Thyroid gland (tissue), 4 donors: ENCODE measurements at regions not wholly inside any gene's neighbourhood (a gene's known extent, or its start where the extent isn't known, plus 50 kb on each side); places are given as distances from the start of the nearest gene placed in this dataset.

Experiments
- POLR2A ChIP-seq, 2 donors: fragments of 450-650 bp; IDR thresholded peaks; one replicate each; pipeline ENCODE4 v1.6.1; 2017; ENCODE audit warnings: antibody characterized with exemption in 2 of 2, mild to moderate bottlenecking in 2 of 2, moderate library complexity in 1 of 2
- TF ChIP-seq, protein P1 (sequence below), 6 experiments: fragments of 200-600 bp in 3 of 6; fragments of 450-650 bp in 3 of 6; sonication (generic) in 3 of 6; IDR thresholded peaks; one replicate each; pipeline ENCODE4 v1.5.1; 2016 to 2019; ENCODE audit warnings: antibody characterized with exemption in 6 of 6, mild to moderate bottlenecking in 2 of 6, inconsistent platforms in 1 of 6, moderate library complexity in 1 of 6

DNA sequence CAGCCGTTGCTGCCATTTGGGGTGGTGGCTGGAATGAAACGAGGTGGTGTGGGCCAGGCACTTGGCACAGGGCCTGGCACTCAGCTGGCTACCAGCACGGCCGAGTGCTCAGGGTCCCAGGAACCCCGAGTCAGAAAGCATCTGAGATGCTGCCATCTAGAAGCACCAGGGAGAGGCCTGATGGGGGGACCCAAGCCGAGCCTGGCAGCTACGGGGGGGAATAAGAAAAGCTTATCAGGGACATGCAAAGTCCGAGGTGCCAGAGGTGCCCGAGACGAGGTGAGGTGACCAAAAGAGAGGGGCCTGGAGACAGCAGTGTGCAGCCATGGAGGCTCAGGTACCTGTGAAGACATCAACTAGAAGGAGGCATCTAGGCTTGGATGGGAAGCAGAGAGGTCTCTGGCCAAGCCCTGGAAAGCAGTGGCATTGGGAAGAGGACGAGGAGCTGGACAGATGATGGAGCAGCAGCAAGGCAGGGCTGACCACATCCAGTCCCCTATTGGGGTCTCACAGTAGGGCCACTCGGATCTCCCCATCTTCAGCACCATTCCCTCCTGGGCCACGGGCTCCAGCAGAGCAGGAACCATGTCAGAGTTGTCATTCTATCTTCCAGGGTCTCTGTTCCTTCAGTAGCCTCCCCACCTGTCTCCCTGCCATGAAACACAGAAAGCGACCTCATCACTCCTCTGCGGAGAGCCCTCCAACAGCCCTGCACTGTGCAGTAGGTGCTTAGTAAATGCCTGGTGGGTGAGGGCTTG lies 59.3 kb upstream of the DIO3 start:
- TF ChIP-seq, protein P1, sequence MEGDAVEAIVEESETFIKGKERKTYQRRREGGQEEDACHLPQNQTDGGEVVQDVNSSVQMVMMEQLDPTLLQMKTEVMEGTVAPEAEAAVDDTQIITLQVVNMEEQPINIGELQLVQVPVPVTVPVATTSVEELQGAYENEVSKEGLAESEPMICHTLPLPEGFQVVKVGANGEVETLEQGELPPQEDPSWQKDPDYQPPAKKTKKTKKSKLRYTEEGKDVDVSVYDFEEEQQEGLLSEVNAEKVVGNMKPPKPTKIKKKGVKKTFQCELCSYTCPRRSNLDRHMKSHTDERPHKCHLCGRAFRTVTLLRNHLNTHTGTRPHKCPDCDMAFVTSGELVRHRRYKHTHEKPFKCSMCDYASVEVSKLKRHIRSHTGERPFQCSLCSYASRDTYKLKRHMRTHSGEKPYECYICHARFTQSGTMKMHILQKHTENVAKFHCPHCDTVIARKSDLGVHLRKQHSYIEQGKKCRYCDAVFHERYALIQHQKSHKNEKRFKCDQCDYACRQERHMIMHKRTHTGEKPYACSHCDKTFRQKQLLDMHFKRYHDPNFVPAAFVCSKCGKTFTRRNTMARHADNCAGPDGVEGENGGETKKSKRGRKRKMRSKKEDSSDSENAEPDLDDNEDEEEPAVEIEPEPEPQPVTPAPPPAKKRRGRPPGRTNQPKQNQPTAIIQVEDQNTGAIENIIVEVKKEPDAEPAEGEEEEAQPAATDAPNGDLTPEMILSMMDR (IDR thresholded peaks at IDR 0.05), result no peak
- TF ChIP-seq POLR2A (IDR thresholded peaks at IDR 0.05), result no peak
